ENCODE measurements at regions not wholly inside any gene's neighbourhood (a gene's known extent, or its start where the extent isn't known, plus 50 kb on each side); places are given as distances from the start of the nearest gene placed in this dataset.

GRCh38 chr1:55472115-55472514 lies 257.0 kb upstream of the USP24 start:
- H3K4me3 Mint-ChIP-seq = no peak overlapping the region
- H3K9me3 Mint-ChIP-seq = no peaks in the 10 kb centered on the region
- POLR2A ChIA-PET = no interaction called here
- no peaks in the 10 kb centered on the region for H3K36me3 Mint-ChIP-seq
- no peak for DNase-seq
- H3K4me1 Mint-ChIP-seq (ENCODE audit: low read depth) = no peaks in the 10 kb centered on the region
- CTCF ChIA-PET = no interaction called here
- no peak overlapping the region for H3K27ac Mint-ChIP-seq
- peaks cover 13% of the 10 kb centered on the region for H3K27me3 Mint-ChIP-seq
- intact Hi-C loops (cut with micrococcal nuclease) = no loop called here

- H3K27me3 Mint-ChIP-seq = peaks cover 2% of the 10 kb centered on the region
- no peak overlapping the region for H3K27ac Mint-ChIP-seq
- no peaks in the 10 kb centered on the region for H3K4me1 Mint-ChIP-seq (ENCODE audit: low read depth)
- H3K36me3 Mint-ChIP-seq = no peaks in the 10 kb centered on the region
- ChIA-PET CTCF (no interaction called here), POLR2A (no interaction called here)
- no peak overlapping the region for H3K4me3 Mint-ChIP-seq
- intact Hi-C loops (cut with micrococcal nuclease) = no loop called here
- DNase-seq = no peak
- H3K9me3 Mint-ChIP-seq = no peaks in the 10 kb centered on the region
Observed at GRCh38 chr1:55468142-55468795, 253.1 kb upstream of the USP24 start.

DNA sequence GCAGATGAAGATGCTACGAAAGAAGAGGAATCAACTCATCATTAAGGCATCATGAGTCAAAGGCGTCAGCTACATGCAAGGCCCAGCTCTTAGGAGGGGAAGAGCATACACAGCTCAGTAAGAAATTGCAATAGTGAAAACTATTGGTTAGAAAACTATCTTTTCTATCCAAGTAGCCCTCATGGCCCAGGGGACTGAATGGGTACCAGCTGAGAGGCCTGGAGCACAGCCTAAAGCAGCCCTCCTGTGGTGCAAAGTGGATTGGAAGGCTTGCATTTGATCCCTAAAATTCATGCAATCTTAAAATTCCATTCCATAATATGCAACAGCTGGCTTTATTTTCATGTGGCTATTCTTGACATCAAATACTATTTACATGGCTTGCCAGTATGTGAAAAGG lies 251.8 kb upstream of the USP24 start:
- Mint-ChIP-seq H3K27me3 (no peaks in the 10 kb centered on the region), H3K36me3 (no peaks in the 10 kb centered on the region), H3K9me3 (no peaks in the 10 kb centered on the region), H3K4me1 (ENCODE audit: low read depth) (no peaks in the 10 kb centered on the region), H3K4me3 (no peak overlapping the region), H3K27ac (no peak overlapping the region)
- ChIA-PET CTCF (no interaction called here), POLR2A (no interaction called here)
- intact Hi-C loops (cut with micrococcal nuclease) = no loop called here
- DNase-seq = no peak

GRCh38 chr1:55466373-55466772 lies 251.2 kb upstream of the USP24 start:
- no peaks in the 10 kb centered on the region for H3K36me3 Mint-ChIP-seq
- H3K27ac Mint-ChIP-seq = no peak overlapping the region
- CTCF ChIA-PET = no interaction called here
- no peaks in the 10 kb centered on the region for H3K9me3 Mint-ChIP-seq
- intact Hi-C loops (cut with micrococcal nuclease) = no loop called here
- POLR2A ChIA-PET = no interaction called here
- no peaks in the 10 kb centered on the region for H3K4me1 Mint-ChIP-seq (ENCODE audit: low read depth)
- no peaks in the 10 kb centered on the region for H3K27me3 Mint-ChIP-seq
- DNase-seq = no peak
- no peak overlapping the region for H3K4me3 Mint-ChIP-seq

- no peak for DNase-seq
- POLR2A ChIA-PET = no interaction called here
- H3K27me3 Mint-ChIP-seq = no peaks in the 10 kb centered on the region
- H3K9me3 Mint-ChIP-seq = no peaks in the 10 kb centered on the region
- intact Hi-C loops (cut with micrococcal nuclease) = no loop called here
- H3K4me3 Mint-ChIP-seq = no peak overlapping the region
- H3K36me3 Mint-ChIP-seq = no peaks in the 10 kb centered on the region
- H3K27ac Mint-ChIP-seq = no peak overlapping the region
- no peaks in the 10 kb centered on the region for H3K4me1 Mint-ChIP-seq (ENCODE audit: low read depth)
- CTCF ChIA-PET = no interaction called here
Observed at GRCh38 chr1:55464550-55464949, 249.4 kb upstream of the USP24 start.

DNA sequence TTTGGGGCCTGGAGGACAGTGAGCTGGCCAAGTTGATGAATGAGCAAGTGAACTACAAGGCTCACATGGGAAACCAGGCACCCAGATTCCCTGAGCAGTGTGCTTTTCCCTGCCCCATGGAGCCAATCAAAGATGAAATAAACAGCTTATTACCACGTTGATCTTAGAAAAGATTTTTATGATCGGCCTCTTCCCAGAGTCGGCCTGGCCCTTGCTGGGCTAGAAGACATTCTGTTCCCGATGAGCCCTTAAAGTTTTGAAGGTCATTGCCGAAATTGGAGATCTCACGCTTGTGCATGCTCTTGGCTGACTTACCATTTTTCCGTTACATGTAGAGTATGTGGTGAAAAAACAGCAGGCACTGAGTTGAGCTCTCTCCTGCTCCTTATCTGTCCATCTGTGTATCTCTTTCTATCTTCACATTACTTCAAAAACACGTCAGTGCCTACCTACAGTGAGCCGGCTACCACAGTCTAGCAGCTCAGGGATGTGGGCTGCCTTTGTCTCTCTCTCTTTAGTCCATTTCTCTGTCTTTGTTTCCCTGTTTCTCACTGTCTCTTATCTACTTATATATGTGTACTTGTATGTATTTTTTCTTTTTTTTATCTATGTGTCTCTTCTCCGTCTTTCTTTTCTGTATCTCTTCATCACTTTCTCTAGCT lies 248.8 kb upstream of the USP24 start:
- Mint-ChIP-seq H3K27ac (no peak overlapping the region), H3K36me3 (no peaks in the 10 kb centered on the region), H3K4me3 (no peak overlapping the region), H3K27me3 (no peaks in the 10 kb centered on the region), H3K4me1 (ENCODE audit: low read depth) (no peaks in the 10 kb centered on the region), H3K9me3 (no peaks in the 10 kb centered on the region)
- intact Hi-C loops (cut with micrococcal nuclease) = no loop called here
- ChIA-PET POLR2A (no interaction called here), CTCF (no interaction called here)
- DNase-seq = no peak

DNA sequence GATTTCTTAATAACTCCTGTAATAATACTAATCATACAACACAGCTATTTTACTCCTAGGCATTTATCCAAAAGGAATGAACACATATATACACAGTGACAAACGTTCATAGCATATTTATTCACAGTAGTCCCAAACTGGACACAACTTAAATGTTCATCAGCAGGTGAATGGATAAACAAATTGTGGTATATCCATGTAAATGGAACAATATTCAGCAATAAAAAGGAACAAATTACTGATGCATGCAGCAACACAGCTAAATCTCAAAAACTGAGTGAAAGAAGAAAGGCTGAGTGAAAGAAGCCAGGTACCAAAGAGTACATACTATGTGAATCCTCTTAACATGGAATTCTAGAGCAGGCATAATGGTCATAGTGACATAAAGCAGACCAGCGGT lies 242.7 kb upstream of the USP24 start:
- ChIA-PET POLR2A (no interaction called here), CTCF (no interaction called here)
- peaks cover 2% of the 10 kb centered on the region for H3K36me3 Mint-ChIP-seq
- H3K4me3 Mint-ChIP-seq = no peak overlapping the region
- intact Hi-C loops (cut with micrococcal nuclease) = no loop called here
- no peak overlapping the region for H3K27ac Mint-ChIP-seq
- H3K9me3 Mint-ChIP-seq = peaks cover 8% of the 10 kb centered on the region
- peaks cover 7% of the 10 kb centered on the region for H3K27me3 Mint-ChIP-seq
- no peaks in the 10 kb centered on the region for H3K4me1 Mint-ChIP-seq (ENCODE audit: low read depth)
- DNase-seq = no peak

DNA sequence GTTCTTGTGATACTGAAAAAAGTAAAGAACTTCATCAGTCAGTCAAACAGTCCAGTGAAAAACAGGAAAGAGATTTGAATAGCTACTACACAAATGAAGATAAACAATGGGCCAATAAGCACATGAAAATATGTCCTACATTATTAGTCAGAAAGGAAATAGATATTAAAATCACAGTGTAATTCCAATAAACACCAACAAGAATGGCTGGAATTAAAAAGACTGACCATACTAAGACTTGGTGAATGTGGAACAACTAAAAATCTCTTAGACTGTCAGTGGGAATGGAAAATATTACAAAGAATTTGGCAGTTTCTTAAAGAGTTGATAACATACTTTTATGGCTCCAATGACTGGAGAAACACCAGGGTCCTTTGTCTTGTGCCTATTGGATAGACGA lies 241.8 kb upstream of the USP24 start:
- POLR2A ChIA-PET = no interaction called here
- CTCF ChIA-PET = no interaction called here
- Mint-ChIP-seq H3K27ac (no peak overlapping the region), H3K4me1 (ENCODE audit: low read depth) (no peaks in the 10 kb centered on the region), H3K27me3 (peaks cover 7% of the 10 kb centered on the region), H3K4me3 (no peak overlapping the region), H3K36me3 (peaks cover 2% of the 10 kb centered on the region), H3K9me3 (peaks cover 8% of the 10 kb centered on the region)
- DNase-seq = no peak
- intact Hi-C loops (cut with micrococcal nuclease) = no loop called here

GRCh38 chr1:55448261-55448660 lies 233.1 kb upstream of the USP24 start:
- ChIA-PET CTCF (no interaction called here), POLR2A (no interaction called here)
- Mint-ChIP-seq H3K27me3 (peaks cover 2% of the 10 kb centered on the region), H3K4me1 (ENCODE audit: low read depth) (no peaks in the 10 kb centered on the region), H3K36me3 (no peaks in the 10 kb centered on the region), H3K4me3 (no peak overlapping the region), H3K27ac (no peak overlapping the region), H3K9me3 (no peaks in the 10 kb centered on the region)
- no peak for DNase-seq
- intact Hi-C loops (cut with micrococcal nuclease) = no loop called here

DNA sequence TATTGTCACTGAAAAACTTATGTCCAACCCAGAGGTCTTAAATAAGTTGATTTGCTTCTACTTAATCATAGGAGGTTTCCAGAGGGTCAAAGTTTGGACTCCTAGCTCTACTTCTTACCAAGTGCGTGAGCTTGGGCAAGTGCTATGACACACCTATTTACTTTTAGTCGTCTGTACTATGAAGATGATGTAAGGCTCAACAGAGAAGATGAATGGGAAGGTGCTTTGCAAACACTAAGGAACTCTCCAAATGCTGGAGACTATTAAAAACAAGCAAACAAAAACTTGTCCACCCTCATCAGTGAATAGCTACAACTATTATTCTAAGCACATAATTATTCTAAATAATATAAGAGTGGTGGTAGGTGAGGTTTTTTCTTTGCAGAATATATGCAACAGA lies 232.3 kb upstream of the USP24 start:
- intact Hi-C loops (cut with micrococcal nuclease) = no loop called here
- Mint-ChIP-seq H3K4me1 (ENCODE audit: low read depth) (no peaks in the 10 kb centered on the region), H3K27ac (no peak overlapping the region), H3K9me3 (no peaks in the 10 kb centered on the region), H3K27me3 (peaks cover 2% of the 10 kb centered on the region), H3K36me3 (no peaks in the 10 kb centered on the region), H3K4me3 (no peak overlapping the region)
- POLR2A ChIA-PET = no interaction called here
- CTCF ChIA-PET = no interaction called here
- DNase-seq = no peak

- Mint-ChIP-seq H3K4me1 (ENCODE audit: low read depth) (no peaks in the 10 kb centered on the region), H3K4me3 (no peak overlapping the region), H3K36me3 (no peaks in the 10 kb centered on the region), H3K27ac (no peak overlapping the region), H3K27me3 (peaks cover 2% of the 10 kb centered on the region), H3K9me3 (no peaks in the 10 kb centered on the region)
- DNase-seq = no peak
- ChIA-PET CTCF (no interaction called here), POLR2A (no interaction called here)
- intact Hi-C loops (cut with micrococcal nuclease) = no loop called here
Observed at GRCh38 chr1:55446351-55446750, 231.2 kb upstream of the USP24 start.

DNA sequence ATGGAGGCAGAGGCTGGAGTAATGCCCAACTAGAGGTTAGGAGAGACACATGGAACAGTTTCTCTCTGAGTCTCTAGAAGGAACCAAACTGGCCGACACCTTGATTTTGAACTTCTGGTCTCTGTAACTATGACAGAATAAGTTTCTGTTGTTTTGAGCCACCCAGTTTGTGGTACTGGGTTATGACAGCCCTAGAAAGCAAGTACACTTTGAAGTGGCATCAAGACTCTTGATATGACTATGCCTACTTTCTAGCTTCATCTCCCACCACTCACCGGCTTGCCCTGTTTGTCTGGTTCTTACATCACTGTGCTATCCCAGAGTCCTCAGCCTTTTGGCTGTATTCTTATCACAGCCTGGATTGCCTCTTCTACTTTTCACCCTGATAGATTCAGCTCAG lies 230.3 kb upstream of the USP24 start:
- intact Hi-C loops (cut with micrococcal nuclease) = no loop called here
- peak; percentile 44 for DNase-seq
- ChIA-PET POLR2A (no interaction called here), CTCF (interaction anchor here (1.1 kb wide), 1 partner anchor 70 kb away, joined by 3 read pairs; no protein-coding TSS in a partner anchor)
- H3K4me1 Mint-ChIP-seq (ENCODE audit: low read depth) = no peaks in the 10 kb centered on the region
- peaks cover under 1% of the 10 kb centered on the region for H3K27me3 Mint-ChIP-seq
- H3K9me3 Mint-ChIP-seq = no peaks in the 10 kb centered on the region
- no peak overlapping the region for H3K27ac Mint-ChIP-seq
- no peaks in the 10 kb centered on the region for H3K36me3 Mint-ChIP-seq
- no peak overlapping the region for H3K4me3 Mint-ChIP-seq

GRCh38 chr1:55444667-55445066 lies 229.5 kb upstream of the USP24 start:
- Mint-ChIP-seq H3K4me1 (ENCODE audit: low read depth) (no peaks in the 10 kb centered on the region), H3K9me3 (no peaks in the 10 kb centered on the region), H3K27ac (no peak overlapping the region), H3K36me3 (no peaks in the 10 kb centered on the region), H3K27me3 (peaks cover 1% of the 10 kb centered on the region), H3K4me3 (no peak overlapping the region)
- ChIA-PET CTCF (interaction anchor here (1.1 kb wide), 1 partner anchor 69 kb away, joined by 3 read pairs; no protein-coding TSS in a partner anchor), POLR2A (no interaction called here)
- intact Hi-C loops (cut with micrococcal nuclease) = no loop called here
- no peak for DNase-seq

Measured in activated CD4-positive, alpha-beta memory T cell treated with anti-CD3 and anti-CD28 coated beads for 36 hours (primary cell).